Progenitor cell of endocrine pancreas (in vitro differentiated cells): ENCODE measurements at regions not wholly inside any gene's neighbourhood (a gene's known extent, or its start where the extent isn't known, plus 50 kb on each side); places are given as distances from the start of the nearest gene placed in this dataset.

ENCODE experiments used
- DNase-seq: peaks from one replicate; pipeline ENCODE4 v3.0.0; 2021; ENCODE audit warnings: low spot score; ENCODE audit not compliant: unreplicated experiment
- H3K27ac Mint-ChIP-seq: 2 replicates; pipeline ENCODE4 v1.8.0; 2021; ENCODE audit warnings: mild to moderate bottlenecking, moderate library complexity, mixed read lengths
- H3K27me3 Mint-ChIP-seq: 2 replicates; pipeline ENCODE4 v1.8.0; 2021; ENCODE audit warnings: mixed read lengths
- H3K36me3 Mint-ChIP-seq: 2 replicates; pipeline ENCODE4 v1.8.0; 2022; ENCODE audit warnings: mixed read lengths; ENCODE audit not compliant: insufficient read depth
- H3K4me1 Mint-ChIP-seq: 2 replicates; pipeline ENCODE4 v1.8.0; 2021; ENCODE audit warnings: low read depth, mixed read lengths
- H3K4me3 Mint-ChIP-seq: 2 replicates; pipeline ENCODE4 v1.8.0; 2021; ENCODE audit warnings: low read depth, mild to moderate bottlenecking, moderate library complexity, mixed read lengths
- H3K9me3 Mint-ChIP-seq: 2 replicates; pipeline ENCODE4 v1.8.0; 2021; ENCODE audit warnings: low read depth, mixed read lengths
- TF ChIP-seq, protein P1 (sequence below): fragments of 200-600 bp; sonication (generic); IDR thresholded peaks from one replicate; pipeline ENCODE4 v1.5.0; 2021; ENCODE audit warnings: antibody characterized with exemption, mild to moderate bottlenecking; ENCODE audit not compliant: unreplicated experiment

DNA sequence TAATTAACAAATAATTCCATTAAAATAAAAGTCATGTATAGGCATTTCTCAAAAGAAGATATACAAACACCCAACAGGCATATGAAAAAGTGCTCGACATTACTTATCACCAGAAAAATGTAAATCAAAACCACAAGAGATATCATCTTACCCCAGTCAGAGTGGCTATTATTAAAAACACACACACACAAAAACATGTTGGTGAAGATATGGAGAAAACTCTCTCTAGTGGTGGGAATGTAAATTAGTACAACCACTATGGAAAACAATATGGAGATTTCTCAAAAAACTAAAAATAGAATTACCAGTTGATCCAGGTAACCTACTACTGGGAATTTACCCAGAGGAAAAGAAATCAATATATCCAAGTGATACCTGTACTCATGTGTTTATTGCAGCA, 966.3 kb upstream of the POU3F3 start:
- Mint-ChIP-seq H3K27ac (no peak overlapping the region), H3K27me3 (no peaks in the 10 kb centered on the region), H3K9me3 (no peaks in the 10 kb centered on the region), H3K4me1 (no peaks in the 10 kb centered on the region), H3K36me3 (no peaks in the 10 kb centered on the region), H3K4me3 (no peak overlapping the region)
- DNase-seq = no peak
- TF ChIP-seq, protein P1, sequence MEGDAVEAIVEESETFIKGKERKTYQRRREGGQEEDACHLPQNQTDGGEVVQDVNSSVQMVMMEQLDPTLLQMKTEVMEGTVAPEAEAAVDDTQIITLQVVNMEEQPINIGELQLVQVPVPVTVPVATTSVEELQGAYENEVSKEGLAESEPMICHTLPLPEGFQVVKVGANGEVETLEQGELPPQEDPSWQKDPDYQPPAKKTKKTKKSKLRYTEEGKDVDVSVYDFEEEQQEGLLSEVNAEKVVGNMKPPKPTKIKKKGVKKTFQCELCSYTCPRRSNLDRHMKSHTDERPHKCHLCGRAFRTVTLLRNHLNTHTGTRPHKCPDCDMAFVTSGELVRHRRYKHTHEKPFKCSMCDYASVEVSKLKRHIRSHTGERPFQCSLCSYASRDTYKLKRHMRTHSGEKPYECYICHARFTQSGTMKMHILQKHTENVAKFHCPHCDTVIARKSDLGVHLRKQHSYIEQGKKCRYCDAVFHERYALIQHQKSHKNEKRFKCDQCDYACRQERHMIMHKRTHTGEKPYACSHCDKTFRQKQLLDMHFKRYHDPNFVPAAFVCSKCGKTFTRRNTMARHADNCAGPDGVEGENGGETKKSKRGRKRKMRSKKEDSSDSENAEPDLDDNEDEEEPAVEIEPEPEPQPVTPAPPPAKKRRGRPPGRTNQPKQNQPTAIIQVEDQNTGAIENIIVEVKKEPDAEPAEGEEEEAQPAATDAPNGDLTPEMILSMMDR = no peak

DNA sequence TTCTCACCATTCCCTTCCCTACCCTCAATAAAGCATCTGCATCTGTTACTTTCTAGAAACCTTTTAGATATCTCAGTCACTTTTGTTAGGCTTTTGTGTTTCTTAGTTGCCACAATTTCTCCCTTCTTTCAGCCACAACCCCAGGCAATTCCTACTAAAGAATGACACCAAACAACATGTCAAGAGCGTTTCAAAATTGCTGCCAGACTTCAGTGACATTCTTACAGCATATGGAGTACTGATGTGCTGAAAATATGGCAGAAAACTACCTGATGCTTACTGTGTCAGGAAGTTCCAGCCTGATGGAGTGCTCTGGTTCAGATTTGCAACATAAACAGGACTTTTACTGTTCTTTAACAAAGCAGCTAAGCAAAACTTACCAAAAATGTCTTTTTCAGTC, 957.7 kb upstream of the POU3F3 start:
- H3K27me3 Mint-ChIP-seq = no peaks in the 10 kb centered on the region
- DNase-seq = no peak
- no peak overlapping the region for H3K4me3 Mint-ChIP-seq
- H3K4me1 Mint-ChIP-seq = no peaks in the 10 kb centered on the region
- TF ChIP-seq, protein P1 = no peak
- no peaks in the 10 kb centered on the region for H3K9me3 Mint-ChIP-seq
- H3K36me3 Mint-ChIP-seq = no peaks in the 10 kb centered on the region
- H3K27ac Mint-ChIP-seq = no peak overlapping the region

DNA sequence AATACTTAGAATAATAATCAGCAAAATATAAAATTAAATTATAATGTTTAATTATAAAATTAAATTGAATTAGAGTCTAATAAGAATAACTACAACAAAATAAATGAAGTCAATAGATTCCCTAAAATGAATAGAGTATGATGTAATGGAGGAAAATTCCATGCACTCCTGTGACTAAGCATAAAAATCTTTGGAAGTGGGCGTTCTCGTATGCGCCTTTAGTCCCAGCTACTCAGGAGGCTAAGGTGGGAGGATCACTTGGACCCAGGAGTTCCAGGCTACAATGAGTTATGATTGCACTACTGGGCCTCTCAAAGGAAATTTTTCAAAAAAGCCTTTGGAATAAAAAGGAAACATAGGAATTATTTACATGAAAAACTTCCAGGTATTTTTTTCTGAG, 955.4 kb upstream of the POU3F3 start:
- Mint-ChIP-seq H3K27ac (no peak overlapping the region), H3K4me1 (peaks cover 2% of the 10 kb centered on the region), H3K27me3 (no peaks in the 10 kb centered on the region), H3K36me3 (no peaks in the 10 kb centered on the region), H3K9me3 (no peaks in the 10 kb centered on the region), H3K4me3 (no peak overlapping the region)
- no peak for DNase-seq
- TF ChIP-seq, protein P1 = no peak

DNA sequence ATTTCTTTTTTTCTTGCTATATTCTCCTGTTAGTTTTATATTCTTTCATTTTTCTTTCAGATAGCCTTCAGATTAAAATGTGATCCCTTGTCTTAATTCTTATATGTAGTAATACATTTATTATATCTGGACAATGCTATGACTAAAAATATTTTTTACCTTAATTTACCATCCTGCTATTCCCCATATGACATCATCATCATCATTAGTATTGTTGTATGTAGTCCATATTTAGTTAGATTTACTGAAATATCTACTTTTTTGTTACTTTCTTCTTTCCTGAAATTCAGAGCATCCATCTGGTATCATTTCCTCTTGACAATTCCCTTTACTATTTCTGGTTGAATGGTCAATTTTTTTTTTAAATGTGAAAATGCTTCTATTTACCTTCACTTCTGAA, 951.6 kb upstream of the POU3F3 start:
- H3K27ac Mint-ChIP-seq = no peak overlapping the region
- no peaks in the 10 kb centered on the region for H3K36me3 Mint-ChIP-seq
- no peak overlapping the region for H3K4me3 Mint-ChIP-seq
- TF ChIP-seq, protein P1 = no peak
- H3K9me3 Mint-ChIP-seq = no peaks in the 10 kb centered on the region
- DNase-seq = no peak
- H3K4me1 Mint-ChIP-seq = peaks cover 2% of the 10 kb centered on the region
- H3K27me3 Mint-ChIP-seq = no peaks in the 10 kb centered on the region

DNA sequence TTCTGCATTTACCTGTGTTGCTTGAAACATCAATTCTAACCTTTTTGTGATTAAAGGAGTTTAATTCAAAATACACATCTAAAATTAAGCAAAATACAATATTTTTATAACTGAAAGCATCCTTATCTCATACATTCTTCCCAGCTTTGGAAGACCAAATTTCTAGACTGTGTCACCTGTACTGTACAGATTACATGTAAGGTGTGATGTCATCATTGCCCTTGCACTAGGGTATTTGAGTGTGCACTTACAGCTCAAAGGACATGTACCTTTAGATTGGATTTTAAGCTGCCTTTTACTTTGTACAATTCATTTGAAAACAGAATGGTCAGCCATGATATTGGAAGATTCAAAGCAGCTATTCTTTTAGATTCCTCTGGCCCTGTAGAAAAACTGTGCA, 932.8 kb upstream of the POU3F3 start:
- Mint-ChIP-seq H3K4me1 (no peaks in the 10 kb centered on the region), H3K27me3 (no peaks in the 10 kb centered on the region), H3K27ac (no peak overlapping the region), H3K4me3 (no peak overlapping the region), H3K9me3 (peaks cover 7% of the 10 kb centered on the region), H3K36me3 (no peaks in the 10 kb centered on the region)
- TF ChIP-seq, protein P1 = no peak
- DNase-seq = no peak

DNA sequence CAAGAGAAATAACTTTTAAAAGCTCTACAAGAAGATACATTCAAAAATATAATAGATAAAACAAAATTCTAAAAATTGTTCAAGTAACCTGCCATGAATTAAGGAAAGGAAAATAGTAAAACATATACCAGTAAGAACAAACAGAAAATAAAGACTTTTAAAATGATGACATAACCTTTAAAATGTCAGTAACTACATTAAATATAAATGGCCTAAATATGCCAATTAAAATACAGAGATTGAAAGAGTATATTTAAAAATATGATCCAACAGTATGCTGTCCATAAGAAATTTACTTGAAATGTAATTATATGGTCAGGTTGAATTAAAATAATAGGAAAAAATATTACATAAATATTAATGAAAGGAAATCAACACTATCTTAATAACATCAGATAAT, 911.7 kb upstream of the POU3F3 start:
- H3K36me3 Mint-ChIP-seq = no peaks in the 10 kb centered on the region
- peaks cover 22% of the 10 kb centered on the region for H3K9me3 Mint-ChIP-seq
- DNase-seq = no peak
- H3K27me3 Mint-ChIP-seq = no peaks in the 10 kb centered on the region
- TF ChIP-seq, protein P1 = no peak
- no peaks in the 10 kb centered on the region for H3K4me1 Mint-ChIP-seq
- H3K27ac Mint-ChIP-seq = no peak overlapping the region
- no peak overlapping the region for H3K4me3 Mint-ChIP-seq
